Naive thymus-derived CD4-positive, alpha-beta T cell (primary cell): ENCODE measurements at regions not wholly inside any gene's neighbourhood (a gene's known extent, or its start where the extent isn't known, plus 50 kb on each side); places are given as distances from the start of the nearest gene placed in this dataset.

Experiments used
- ATAC-seq: fragments of 150-1000 bp; cut with Tn5 transposase; 2 replicates; pipeline ENCODE4 v1.10.0; 2021; ENCODE audit warnings: mild to moderate bottlenecking, moderate library complexity
- CTCF ChIA-PET: fragments of 350-600 bp; sonication (Branson Sonifier 250); formaldehyde crosslinking; loops from one replicate; lab custom pipeline; 2021; ENCODE audit warnings: antibody characterized with exemption; lab: Charles Lee
- POLR2A ChIA-PET: fragments of 350-600 bp; sonication (Branson Sonifier 250); formaldehyde crosslinking; loops from one replicate; lab custom pipeline; 2021; ENCODE audit warnings: antibody characterized with exemption, inconsistent platforms; lab: Charles Lee
- DNase-seq, 9 donors: peaks; one replicate each; pipeline versions ENCODE4 v3.0.0 to v3.0.0-alpha.2; 2020 to 2022; ENCODE audit warnings: mixed read lengths in 1 of 9
- H3K27ac ChIP-seq: one replicate; pipeline ENCODE4 v1.7.0; 2013; ENCODE audit warnings: mild to moderate bottlenecking, low read depth, low read length, moderate library complexity
- H3K27me3 ChIP-seq, 2 donors: one replicate each; pipeline ENCODE4 v1.7.0; 2013; ENCODE audit warnings: low read length in 2 of 2, mild to moderate bottlenecking in 2 of 2, moderate library complexity in 2 of 2; ENCODE audit not compliant: control insufficient read depth in 2 of 2, insufficient read depth in 2 of 2
- H3K36me3 ChIP-seq, 3 experiments: 1 replicate in 2 of 3; 2 replicates in 1 of 3; pipeline ENCODE4 v1.7.0; 2013; ENCODE audit warnings: low read length in 3 of 3, mild to moderate bottlenecking in 3 of 3, moderate library complexity in 1 of 3; ENCODE audit not compliant: insufficient read depth in 3 of 3, control insufficient read depth in 2 of 3
- H3K4me1 ChIP-seq, 2 donors: one replicate each; pipeline ENCODE4 v1.7.0; 2013; ENCODE audit warnings: low read length in 2 of 2, mild to moderate bottlenecking in 2 of 2, moderate library complexity in 1 of 2; ENCODE audit not compliant: control insufficient read depth in 2 of 2, insufficient read depth in 2 of 2
- H3K4me3 ChIP-seq: 2 replicates; pipeline ENCODE4 v1.7.0; 2013; ENCODE audit warnings: mild to moderate bottlenecking, low read length
- H3K9me3 ChIP-seq, 3 experiments: 1 replicate in 2 of 3; 2 replicates in 1 of 3; pipeline ENCODE4 v1.7.0; 2013; ENCODE audit warnings: low read length in 3 of 3; ENCODE audit not compliant: control insufficient read depth in 2 of 3
- H3K27ac Mint-ChIP-seq, 9 donors: one replicate each; pipeline ENCODE4 v1.8.0; 2020 to 2022; ENCODE audit warnings: mixed read lengths in 9 of 9, mild to moderate bottlenecking in 8 of 9, moderate library complexity in 5 of 9, inconsistent platforms in 2 of 9
- H3K27me3 Mint-ChIP-seq, 5 donors: one replicate each; pipeline ENCODE4 v1.8.0; 2021 to 2022; ENCODE audit warnings: mixed read lengths in 5 of 5, mild to moderate bottlenecking in 1 of 5
- H3K36me3 Mint-ChIP-seq, 5 donors: one replicate each; pipeline ENCODE4 v1.8.0; 2020 to 2022; ENCODE audit warnings: mixed read lengths in 5 of 5, mild to moderate bottlenecking in 3 of 5, inconsistent platforms in 1 of 5
- H3K4me1 Mint-ChIP-seq, 7 donors: one replicate each; pipeline ENCODE4 v1.8.0; 2020 to 2022; ENCODE audit warnings: mixed read lengths in 7 of 7, mild to moderate bottlenecking in 3 of 7, inconsistent platforms in 1 of 7
- H3K4me3 Mint-ChIP-seq, 10 donors: one replicate each; pipeline ENCODE4 v1.8.0; 2020 to 2022; ENCODE audit warnings: mild to moderate bottlenecking in 10 of 10, mixed read lengths in 10 of 10, moderate library complexity in 6 of 10, inconsistent platforms in 2 of 10
- H3K9me3 Mint-ChIP-seq, 11 donors: one replicate each; pipeline ENCODE4 v1.8.0; 2020 to 2022; ENCODE audit warnings: mixed read lengths in 11 of 11, mild to moderate bottlenecking in 4 of 11, inconsistent platforms in 1 of 11, moderate library complexity in 1 of 11
- intact Hi-C, 2 donors: fragments of 100-400 bp; cut with micrococcal nuclease; formaldehyde crosslinking; loops; one replicate each; pipeline ENCODE4 v1.15.1; 2023

DNA sequence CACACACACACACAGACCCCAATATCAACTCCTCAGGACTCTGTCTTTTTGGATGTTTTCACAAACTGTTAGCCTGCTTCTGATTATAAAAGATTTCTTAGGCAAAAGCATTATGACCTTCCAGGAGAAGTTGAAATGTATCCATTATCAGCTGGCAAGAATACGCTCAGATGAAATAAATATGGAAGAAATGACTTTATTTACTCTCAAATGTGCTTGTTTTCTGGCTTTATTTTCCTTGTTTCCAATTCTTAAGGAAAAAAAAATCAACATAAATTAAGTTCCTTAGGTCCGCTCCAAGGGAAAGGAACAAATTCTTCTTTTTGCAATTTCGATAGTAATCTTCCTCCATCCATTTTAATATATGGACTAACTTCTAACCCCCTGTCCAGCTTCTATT, 175.6 kb upstream of the HCCS start:
- Histone ChIP-seq H3K4me1 (no peaks in the 10 kb centered on the region), H3K4me3 (no peak overlapping the region), H3K27ac (no peak overlapping the region), H3K9me3 (no peaks in the 10 kb centered on the region), H3K27me3 (no peaks in the 10 kb centered on the region), H3K36me3 (no peaks in the 10 kb centered on the region)
- H3K36me3 Mint-ChIP-seq, result peaks cover 0 to 4% (median 0%) of the 10 kb centered on the region in 5 donors
- H3K4me1 Mint-ChIP-seq, result no peaks in the 10 kb centered on the region
- peaks cover 0 to 23% (median 5%) of the 10 kb centered on the region in 11 donors for H3K9me3 Mint-ChIP-seq
- no peak for ATAC-seq
- ChIA-PET POLR2A (no interaction called here), CTCF (no interaction called here)
- no peaks in the 10 kb centered on the region for H3K27me3 Mint-ChIP-seq
- intact Hi-C loops, result no loop called here
- H3K4me3 Mint-ChIP-seq, result no peak overlapping the region
- no peak overlapping the region for H3K27ac Mint-ChIP-seq
- no peak for DNase-seq

DNA sequence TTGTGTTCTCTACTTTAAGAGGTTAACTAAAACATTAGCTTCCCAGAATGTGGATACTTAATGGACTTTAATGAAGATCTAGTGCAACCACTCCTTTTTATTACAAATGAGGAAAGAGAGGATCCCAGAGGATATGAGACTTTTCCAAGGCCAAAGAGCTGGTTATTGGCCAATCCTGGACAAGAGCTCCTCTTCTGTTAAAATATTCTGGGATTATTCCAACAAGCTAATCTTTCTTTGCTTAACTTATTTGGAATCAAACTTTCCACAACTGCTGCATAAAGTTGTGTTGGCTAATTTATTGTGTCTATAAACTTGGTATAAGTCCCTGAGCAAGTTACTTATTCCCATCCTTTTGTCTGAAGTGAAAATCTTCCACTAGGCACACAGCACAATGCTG, 174.2 kb upstream of the HCCS start:
- POLR2A ChIA-PET, result no interaction called here

GRCh38 chrX:10938365-10938923, 172.7 kb upstream of the HCCS start:
- H3K27ac ChIP-seq, result no peak overlapping the region
- no peak overlapping the region for H3K4me3 ChIP-seq
- Mint-ChIP-seq H3K4me1 (no peaks in the 10 kb centered on the region), H3K27ac (no peak overlapping the region), H3K4me3 (no peak overlapping the region), H3K9me3 (peaks cover 0 to 22% (median 4%) of the 10 kb centered on the region in 11 donors), H3K36me3 (peaks cover 0 to 4% (median 0%) of the 10 kb centered on the region in 5 donors), H3K27me3 (no peaks in the 10 kb centered on the region)
- no peaks in the 10 kb centered on the region for H3K36me3 ChIP-seq
- H3K9me3 ChIP-seq, result no peaks in the 10 kb centered on the region
- H3K4me1 ChIP-seq, result no peaks in the 10 kb centered on the region
- no peaks in the 10 kb centered on the region for H3K27me3 ChIP-seq
- CTCF ChIA-PET, result no interaction called here
- DNase-seq, result no peak
- POLR2A ChIA-PET, result no interaction called here
- ATAC-seq, result no peak
- intact Hi-C loops, result no loop called here

More for the DNA sequence above, 174.2 kb upstream of the HCCS start:
- Mint-ChIP-seq H3K9me3 (peaks cover 0 to 17% (median 3%) of the 10 kb centered on the region in 11 donors), H3K27ac (no peak overlapping the region), H3K4me1 (no peaks in the 10 kb centered on the region), H3K4me3 (no peak overlapping the region), H3K36me3 (no peaks in the 10 kb centered on the region), H3K27me3 (no peaks in the 10 kb centered on the region)
- DNase-seq (no peak), ATAC-seq (no peak)
- no peaks in the 10 kb centered on the region for H3K9me3 ChIP-seq
- CTCF ChIA-PET, result no interaction called here
- H3K4me3 ChIP-seq, result no peak overlapping the region
- H3K27ac ChIP-seq, result no peak overlapping the region
- H3K27me3 ChIP-seq, result no peaks in the 10 kb centered on the region
- no peaks in the 10 kb centered on the region for H3K4me1 ChIP-seq
- no peaks in the 10 kb centered on the region for H3K36me3 ChIP-seq
- intact Hi-C loops, result no loop called here

DNA sequence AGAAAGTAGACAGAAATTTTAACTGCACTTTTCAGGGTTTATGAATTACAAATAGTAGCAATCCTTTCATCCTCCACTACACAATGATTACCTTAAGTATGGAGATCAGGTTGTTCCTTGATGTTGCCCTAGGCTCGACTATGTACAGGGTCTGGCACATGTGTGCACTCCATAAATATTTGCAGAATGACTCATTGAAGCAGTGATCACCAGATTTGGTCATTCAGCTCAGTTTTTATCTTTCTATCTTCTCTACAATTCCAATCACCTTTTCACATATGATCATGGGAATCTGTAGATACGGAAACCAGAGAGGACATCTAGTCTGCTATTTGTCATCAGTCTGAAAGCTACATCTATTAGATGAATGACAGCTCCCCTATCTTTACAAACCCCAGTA, 171.7 kb upstream of the HCCS start:
- intact Hi-C loops, result no loop called here
- POLR2A ChIA-PET, result no interaction called here
- Histone ChIP-seq H3K9me3 (no peaks in the 10 kb centered on the region), H3K27me3 (no peaks in the 10 kb centered on the region), H3K36me3 (no peaks in the 10 kb centered on the region), H3K4me1 (no peaks in the 10 kb centered on the region), H3K27ac (no peak overlapping the region), H3K4me3 (no peak overlapping the region)
- peaks cover 0 to 14% (median 4%) of the 10 kb centered on the region in 11 donors for H3K9me3 Mint-ChIP-seq
- H3K36me3 Mint-ChIP-seq, result peaks cover 0 to 4% (median 0%) of the 10 kb centered on the region in 5 donors
- no peaks in the 10 kb centered on the region for H3K27me3 Mint-ChIP-seq
- ATAC-seq, result no peak
- no peak overlapping the region for H3K4me3 Mint-ChIP-seq
- no peak for DNase-seq
- H3K4me1 Mint-ChIP-seq, result no peaks in the 10 kb centered on the region
- H3K27ac Mint-ChIP-seq, result no peak overlapping the region
- CTCF ChIA-PET, result no interaction called here

- H3K4me1 Mint-ChIP-seq, result no peaks in the 10 kb centered on the region
- Histone ChIP-seq H3K27ac (no peak overlapping the region), H3K4me3 (no peak overlapping the region), H3K9me3 (no peaks in the 10 kb centered on the region), H3K4me1 (no peaks in the 10 kb centered on the region), H3K27me3 (no peaks in the 10 kb centered on the region), H3K36me3 (no peaks in the 10 kb centered on the region)
- no peaks in the 10 kb centered on the region for H3K27me3 Mint-ChIP-seq
- peaks cover 0 to 4% (median 0%) of the 10 kb centered on the region in 5 donors for H3K36me3 Mint-ChIP-seq
- intact Hi-C loops, result no loop called here
- no peak overlapping the region for H3K27ac Mint-ChIP-seq
- peaks cover 0 to 8% (median 3%) of the 10 kb centered on the region in 11 donors for H3K9me3 Mint-ChIP-seq
- no peak overlapping the region for H3K4me3 Mint-ChIP-seq
- ATAC-seq (no peak), DNase-seq (no peak)
- CTCF ChIA-PET, result no interaction called here
- POLR2A ChIA-PET, result no interaction called here
These were observed 166.8 kb upstream of the HCCS start for GRCh38 chrX:10944136-10944885.

DNA sequence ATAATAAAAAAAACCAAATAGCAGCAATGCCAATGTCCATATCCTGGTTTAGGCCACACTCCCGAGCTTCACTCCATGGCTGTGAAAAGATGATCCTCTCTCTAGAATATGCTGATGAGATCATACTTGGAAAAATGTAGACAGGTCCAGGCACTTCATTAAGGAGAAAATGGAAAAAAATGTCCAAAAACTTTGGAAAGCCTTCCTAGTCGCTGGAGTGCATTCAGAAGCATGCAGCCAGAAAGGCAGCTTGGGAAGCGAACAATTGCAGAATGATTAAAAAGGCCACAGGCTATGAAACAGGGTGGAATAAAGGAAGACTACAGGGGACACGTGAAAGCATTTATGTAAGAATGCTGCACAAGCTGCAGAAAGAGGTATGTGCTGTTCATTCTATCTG, 165.6 kb upstream of the HCCS start:
- H3K4me3 ChIP-seq, result no peak overlapping the region
- Mint-ChIP-seq H3K4me3 (no peak overlapping the region), H3K27ac (no peak overlapping the region), H3K36me3 (peaks cover 0 to 4% (median 0%) of the 10 kb centered on the region in 5 donors), H3K9me3 (peaks cover 0 to 14% (median 6%) of the 10 kb centered on the region in 11 donors), H3K27me3 (no peaks in the 10 kb centered on the region), H3K4me1 (no peaks in the 10 kb centered on the region)
- intact Hi-C loops, result no loop called here
- DNase-seq (no peak), ATAC-seq (no peak)
- POLR2A ChIA-PET, result no interaction called here
- no peaks in the 10 kb centered on the region for H3K36me3 ChIP-seq
- no peaks in the 10 kb centered on the region for H3K27me3 ChIP-seq
- CTCF ChIA-PET, result no interaction called here
- H3K9me3 ChIP-seq, result no peaks in the 10 kb centered on the region
- no peak overlapping the region for H3K27ac ChIP-seq
- H3K4me1 ChIP-seq, result no peaks in the 10 kb centered on the region

- Mint-ChIP-seq H3K9me3 (peaks cover 6 to 28% (median 11%) of the 10 kb centered on the region in 11 donors), H3K27ac (no peak overlapping the region), H3K36me3 (peaks cover 0 to 5% (median 0%) of the 10 kb centered on the region in 5 donors), H3K4me3 (no peak overlapping the region), H3K4me1 (no peaks in the 10 kb centered on the region), H3K27me3 (no peaks in the 10 kb centered on the region)
- CTCF ChIA-PET, result no interaction called here
- POLR2A ChIA-PET, result no interaction called here
- no peaks in the 10 kb centered on the region for H3K4me1 ChIP-seq
- H3K4me3 ChIP-seq, result no peak overlapping the region
- H3K9me3 ChIP-seq, result peaks cover 0 to 7% (median 0%) of the 10 kb centered on the region in 3 experiments
- ATAC-seq, result no peak
- intact Hi-C loops, result no loop called here
- no peaks in the 10 kb centered on the region for H3K36me3 ChIP-seq
- no peak overlapping the region for H3K27ac ChIP-seq
- no peaks in the 10 kb centered on the region for H3K27me3 ChIP-seq
- DNase-seq, result no peak
These were observed 161.6 kb upstream of the HCCS start for GRCh38 chrX:10949541-10949940.
